ENCODE measurements at regions not wholly inside any gene's neighbourhood (a gene's known extent, or its start where the extent isn't known, plus 50 kb on each side); places are given as distances from the start of the nearest gene placed in this dataset.

DNA sequence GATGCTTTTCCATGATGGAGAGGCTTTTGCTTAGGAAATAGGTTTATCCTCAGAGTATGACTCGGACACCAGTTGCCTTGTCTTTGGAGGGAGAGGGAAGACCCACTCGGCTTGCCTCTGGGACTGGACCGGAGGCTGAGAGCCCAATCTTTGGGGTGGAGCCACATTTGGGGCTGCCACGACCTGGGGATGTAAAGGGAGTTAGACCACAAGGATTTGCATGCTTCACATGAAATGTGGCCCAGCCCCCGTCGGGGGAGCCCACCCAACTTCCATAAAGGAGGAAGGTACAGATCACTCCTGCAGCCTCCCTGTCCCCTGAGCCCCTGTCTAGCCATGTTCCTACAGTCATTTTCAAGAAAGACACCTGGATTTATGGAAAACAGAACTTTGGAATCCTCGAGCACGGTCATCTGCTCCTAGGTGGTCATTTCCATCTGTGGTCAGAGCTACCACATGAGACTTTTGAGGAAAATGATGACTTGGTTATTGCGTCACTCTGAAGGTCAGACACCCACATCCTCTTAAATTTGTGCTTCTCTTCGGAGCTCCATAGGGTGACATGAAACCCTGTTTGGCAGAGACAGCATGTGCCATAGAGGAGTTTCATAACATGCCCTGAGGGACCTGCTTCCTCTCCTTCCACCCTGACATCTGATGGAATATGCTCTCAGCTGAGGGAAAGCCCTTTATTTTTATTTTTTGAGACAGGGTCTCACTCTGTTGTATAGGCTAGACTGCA lies 99.4 kb upstream of the SLC45A1 start:
- 77% methylated on average over 4 of the region's 10 CpGs for WGBS (ENCODE audit: insufficient coverage, low coverage, low lambda C conversion rate, missing lambda C conversion rate)
- Histone ChIP-seq H3K27ac (no peak overlapping the region), H3K27me3 (no peaks in the 10 kb centered on the region), H3K4me3 (no peak overlapping the region), H3K36me3 (no peaks in the 10 kb centered on the region), H3K9me3 (no peaks in the 10 kb centered on the region), H3K4me1 (peaks cover 0 to 23% (median 3%) of the 10 kb centered on the region in 4 donors)
- DNase-seq (no peak), ATAC-seq (peak; percentile 14 to 26 (median 20))
- TF ChIP-seq POLR2A (IDR thresholded peaks at IDR 0.05): no peak
- TF ChIP-seq, protein P1, sequence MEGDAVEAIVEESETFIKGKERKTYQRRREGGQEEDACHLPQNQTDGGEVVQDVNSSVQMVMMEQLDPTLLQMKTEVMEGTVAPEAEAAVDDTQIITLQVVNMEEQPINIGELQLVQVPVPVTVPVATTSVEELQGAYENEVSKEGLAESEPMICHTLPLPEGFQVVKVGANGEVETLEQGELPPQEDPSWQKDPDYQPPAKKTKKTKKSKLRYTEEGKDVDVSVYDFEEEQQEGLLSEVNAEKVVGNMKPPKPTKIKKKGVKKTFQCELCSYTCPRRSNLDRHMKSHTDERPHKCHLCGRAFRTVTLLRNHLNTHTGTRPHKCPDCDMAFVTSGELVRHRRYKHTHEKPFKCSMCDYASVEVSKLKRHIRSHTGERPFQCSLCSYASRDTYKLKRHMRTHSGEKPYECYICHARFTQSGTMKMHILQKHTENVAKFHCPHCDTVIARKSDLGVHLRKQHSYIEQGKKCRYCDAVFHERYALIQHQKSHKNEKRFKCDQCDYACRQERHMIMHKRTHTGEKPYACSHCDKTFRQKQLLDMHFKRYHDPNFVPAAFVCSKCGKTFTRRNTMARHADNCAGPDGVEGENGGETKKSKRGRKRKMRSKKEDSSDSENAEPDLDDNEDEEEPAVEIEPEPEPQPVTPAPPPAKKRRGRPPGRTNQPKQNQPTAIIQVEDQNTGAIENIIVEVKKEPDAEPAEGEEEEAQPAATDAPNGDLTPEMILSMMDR (IDR thresholded peaks at IDR 0.05): no peak
- intact Hi-C loops (cut with DNase I): no loop called here

GRCh38 chr1:8217809-8218208 lies 100.1 kb upstream of the SLC45A1 start:
- no peak for DNase-seq
- ATAC-seq: no peak
- peaks cover 0 to 23% (median 3%) of the 10 kb centered on the region in 4 donors for H3K4me1 ChIP-seq
- no peaks in the 10 kb centered on the region for H3K36me3 ChIP-seq
- no peak for TF ChIP-seq POLR2A (IDR thresholded peaks at IDR 0.05)
- TF ChIP-seq, protein P1 (IDR thresholded peaks at IDR 0.05): no peak
- peak overlapping the region; percentile 47 to 72 (median 58) for H3K4me3 ChIP-seq
- no peaks in the 10 kb centered on the region for H3K9me3 ChIP-seq
- WGBS (ENCODE audit: insufficient coverage, low coverage, low lambda C conversion rate, missing lambda C conversion rate): 51% methylated on average over 3 of the region's 4 CpGs
- H3K27ac ChIP-seq: peak overlapping the region; percentile 83 to 89 (median 89)
- intact Hi-C loops (cut with DNase I): no loop called here
- H3K27me3 ChIP-seq: no peaks in the 10 kb centered on the region

DNA sequence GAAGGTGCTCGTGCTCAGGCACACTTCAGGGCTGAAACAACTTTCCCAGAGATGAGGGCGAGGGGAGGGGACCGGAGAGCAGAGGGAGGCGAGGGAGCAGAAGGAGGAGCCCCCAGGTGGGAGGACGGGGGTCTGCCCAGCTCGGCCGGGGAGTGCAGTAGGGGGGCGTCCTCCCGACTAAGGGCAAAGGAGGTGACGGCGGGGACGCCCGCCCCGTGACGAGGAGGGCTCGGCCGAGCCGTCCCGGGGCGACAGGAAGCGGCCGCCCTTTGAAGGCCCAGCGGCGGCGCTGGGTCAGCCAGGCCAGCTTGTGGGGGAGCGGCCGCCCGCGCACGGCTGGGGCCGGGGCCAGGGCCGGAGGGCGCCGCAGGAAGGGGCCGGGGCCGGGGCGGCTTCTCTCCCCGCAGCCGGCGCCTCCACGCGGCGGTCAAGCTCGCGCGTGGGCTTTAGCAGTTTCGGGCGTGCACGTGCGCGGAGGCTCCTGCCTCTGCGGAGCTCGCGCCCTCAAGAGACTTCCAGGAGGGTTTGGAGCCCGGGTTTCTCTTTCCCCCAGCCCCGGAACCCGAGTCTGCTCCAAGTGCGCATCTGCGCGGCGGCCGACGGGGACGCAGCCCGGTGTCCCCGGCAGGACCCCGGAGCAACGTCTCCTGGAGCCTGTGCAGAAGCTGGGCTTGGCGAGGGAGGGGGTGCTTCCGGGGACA lies 100.8 kb upstream of the SLC45A1 start:
- TF ChIP-seq, protein P1 (IDR thresholded peaks at IDR 0.05): peak in 1 of 4 donors; percentile 26
- peak; percentile 71 for TF ChIP-seq POLR2A (IDR thresholded peaks at IDR 0.05)
- DNase-seq (peak in 2 of 3 donors; percentile 58 to 65), ATAC-seq (peak; percentile 72 to 88 (median 86))
- Histone ChIP-seq H3K9me3 (no peaks in the 10 kb centered on the region), H3K4me1 (peaks cover 0 to 29% (median 3%) of the 10 kb centered on the region in 4 donors), H3K36me3 (no peaks in the 10 kb centered on the region), H3K27me3 (no peaks in the 10 kb centered on the region), H3K4me3 (peak overlapping the region; percentile 47 to 72 (median 58)), H3K27ac (peak overlapping the region; percentile 83 to 89 (median 89))
- WGBS (ENCODE audit: insufficient coverage, low coverage, low lambda C conversion rate, missing lambda C conversion rate): 5% methylated on average over 20 of the region's 70 CpGs
- intact Hi-C loops (cut with DNase I): no loop called here

DNA sequence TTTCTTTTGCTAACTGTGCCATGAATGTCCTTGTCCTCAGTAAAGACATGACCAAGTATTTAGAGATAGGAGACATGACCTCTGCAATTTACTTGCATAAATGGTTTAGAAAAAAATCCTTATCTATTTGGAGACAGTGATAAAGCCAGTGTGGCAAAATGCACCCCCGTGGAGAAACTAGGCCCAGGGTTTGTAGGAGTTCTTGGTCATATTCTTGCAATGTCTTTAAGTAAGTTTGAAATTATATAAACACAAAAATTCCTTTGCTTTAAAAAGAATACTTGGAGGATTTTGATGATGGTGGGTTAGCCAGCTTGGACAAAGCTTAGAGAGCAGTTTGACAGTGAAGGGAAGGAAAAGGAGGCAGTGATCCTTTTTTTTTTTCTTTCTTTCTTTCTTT lies 101.9 kb upstream of the SLC45A1 start:
- intact Hi-C loops (cut with DNase I): no loop called here
- peak overlapping the region in 1 of 3 donors; percentile 83 for H3K27ac ChIP-seq
- TF ChIP-seq, protein P1 (IDR thresholded peaks at IDR 0.05): no peak
- no peak for TF ChIP-seq POLR2A (IDR thresholded peaks at IDR 0.05)

More for the DNA sequence above, 101.9 kb upstream of the SLC45A1 start:
- Histone ChIP-seq H3K4me1 (peaks cover 0 to 31% (median 5%) of the 10 kb centered on the region in 4 donors), H3K36me3 (no peaks in the 10 kb centered on the region), H3K4me3 (no peak overlapping the region), H3K27me3 (no peaks in the 10 kb centered on the region), H3K9me3 (no peaks in the 10 kb centered on the region)
- ATAC-seq (no peak), DNase-seq (no peak)
- WGBS (ENCODE audit: insufficient coverage, low coverage, low lambda C conversion rate, missing lambda C conversion rate): 35% methylated on average over 1 of the region's 1 CpG
